ENCODE measurements at regions not wholly inside any gene's neighbourhood (a gene's known extent, or its start where the extent isn't known, plus 50 kb on each side); places are given as distances from the start of the nearest gene placed in this dataset.
"Not testable (repeated sequence)": the region's sequence is repeated elsewhere in the genome, so short reads cannot be mapped to it uniquely, and the experiment has no call there.

GRCh38 chr6:15170126-15170525, 75.7 kb upstream of the JARID2 start:
- no peak for TF ChIP-seq CTCF (IDR thresholded peaks at IDR 0.05; ENCODE audit: unreplicated experiment)
- Mint-ChIP-seq H3K9me3 (no peaks in the 10 kb centered on the region), H3K27ac (no peak overlapping the region), H3K4me1 (peaks cover 3% of the 10 kb centered on the region), H3K36me3 (no peaks in the 10 kb centered on the region), H3K27me3 (ENCODE audit: low read depth) (no peaks in the 10 kb centered on the region), H3K4me3 (no peak overlapping the region)
- no peak for DNase-seq (ENCODE audit: low spot score in 2 of 2, unreplicated experiment in 2 of 2)

DNA sequence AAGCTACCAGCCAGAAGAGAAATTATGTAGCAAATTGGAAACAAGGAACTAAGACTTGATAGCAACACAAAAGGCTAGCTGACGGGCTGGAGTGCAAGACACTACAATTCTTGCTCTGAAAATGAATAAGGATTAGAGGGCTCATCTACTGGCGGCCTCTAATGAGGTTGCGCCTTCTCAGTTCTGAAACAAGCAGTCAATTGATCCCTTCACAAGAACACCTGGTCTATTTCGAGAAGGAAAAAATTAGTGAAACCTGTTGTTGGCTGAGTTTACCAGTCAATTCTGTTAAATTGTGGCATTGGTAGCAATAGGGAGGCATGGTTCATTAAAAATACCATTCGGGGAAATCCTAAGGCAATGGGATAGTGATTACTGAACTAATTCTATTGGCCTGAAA, 74.8 kb upstream of the JARID2 start:
- H3K4me1 Mint-ChIP-seq: peaks cover 3% of the 10 kb centered on the region
- H3K27ac Mint-ChIP-seq: no peak overlapping the region
- no peaks in the 10 kb centered on the region for H3K36me3 Mint-ChIP-seq
- H3K27me3 Mint-ChIP-seq (ENCODE audit: low read depth): no peaks in the 10 kb centered on the region
- no peaks in the 10 kb centered on the region for H3K9me3 Mint-ChIP-seq
- H3K4me3 Mint-ChIP-seq: no peak overlapping the region
- no peak for TF ChIP-seq CTCF (IDR thresholded peaks at IDR 0.05; ENCODE audit: unreplicated experiment)
- DNase-seq (ENCODE audit: low spot score in 2 of 2, unreplicated experiment in 2 of 2): no peak

- no peaks in the 10 kb centered on the region for H3K27me3 Mint-ChIP-seq (ENCODE audit: low read depth)
- peaks cover 7% of the 10 kb centered on the region for H3K4me1 Mint-ChIP-seq
- H3K9me3 Mint-ChIP-seq: no peaks in the 10 kb centered on the region
- no peak for TF ChIP-seq CTCF (IDR thresholded peaks at IDR 0.05; ENCODE audit: unreplicated experiment)
- no peak overlapping the region for H3K4me3 Mint-ChIP-seq
- DNase-seq (ENCODE audit: low spot score in 2 of 2, unreplicated experiment in 2 of 2): no peak
- no peak overlapping the region for H3K27ac Mint-ChIP-seq
- no peaks in the 10 kb centered on the region for H3K36me3 Mint-ChIP-seq
Observed at GRCh38 chr6:15176816-15177370, 69.0 kb upstream of the JARID2 start.

DNA sequence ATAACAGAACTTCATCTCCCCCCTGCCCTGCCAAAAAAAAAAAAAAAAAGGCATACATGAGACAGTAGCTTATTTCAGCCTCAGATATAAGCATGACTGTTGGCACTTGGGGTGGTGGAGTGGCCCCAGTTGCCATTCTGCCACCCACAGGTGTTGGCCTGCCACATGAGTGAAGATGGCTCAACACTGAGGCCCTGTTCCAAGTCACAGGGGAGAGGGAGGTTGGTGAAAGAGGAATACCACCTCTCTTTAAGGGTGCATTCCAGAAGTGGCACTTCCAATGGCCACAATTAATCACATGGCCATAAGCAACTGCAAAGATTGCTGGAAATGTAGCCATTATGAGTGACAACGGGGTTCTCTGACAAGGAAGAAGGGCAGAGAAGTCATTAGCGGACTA, 61.9 kb upstream of the JARID2 start:
- no peak for DNase-seq (ENCODE audit: low spot score in 2 of 2, unreplicated experiment in 2 of 2)
- TF ChIP-seq CTCF (IDR thresholded peaks at IDR 0.05; ENCODE audit: unreplicated experiment): no peak
- peaks cover 2% of the 10 kb centered on the region for H3K4me1 Mint-ChIP-seq
- no peaks in the 10 kb centered on the region for H3K27me3 Mint-ChIP-seq (ENCODE audit: low read depth)
- no peaks in the 10 kb centered on the region for H3K9me3 Mint-ChIP-seq
- H3K36me3 Mint-ChIP-seq: no peaks in the 10 kb centered on the region
- no peak overlapping the region for H3K4me3 Mint-ChIP-seq
- H3K27ac Mint-ChIP-seq: no peak overlapping the region

- Mint-ChIP-seq H3K27ac (no peak overlapping the region), H3K36me3 (no peaks in the 10 kb centered on the region), H3K4me1 (peaks cover 2% of the 10 kb centered on the region), H3K27me3 (ENCODE audit: low read depth) (no peaks in the 10 kb centered on the region), H3K9me3 (no peaks in the 10 kb centered on the region), H3K4me3 (no peak overlapping the region)
- no peak for TF ChIP-seq CTCF (IDR thresholded peaks at IDR 0.05; ENCODE audit: unreplicated experiment)
- DNase-seq (ENCODE audit: low spot score in 2 of 2, unreplicated experiment in 2 of 2): no peak
Observed at GRCh38 chr6:15184441-15184861, 61.4 kb upstream of the JARID2 start.

DNA sequence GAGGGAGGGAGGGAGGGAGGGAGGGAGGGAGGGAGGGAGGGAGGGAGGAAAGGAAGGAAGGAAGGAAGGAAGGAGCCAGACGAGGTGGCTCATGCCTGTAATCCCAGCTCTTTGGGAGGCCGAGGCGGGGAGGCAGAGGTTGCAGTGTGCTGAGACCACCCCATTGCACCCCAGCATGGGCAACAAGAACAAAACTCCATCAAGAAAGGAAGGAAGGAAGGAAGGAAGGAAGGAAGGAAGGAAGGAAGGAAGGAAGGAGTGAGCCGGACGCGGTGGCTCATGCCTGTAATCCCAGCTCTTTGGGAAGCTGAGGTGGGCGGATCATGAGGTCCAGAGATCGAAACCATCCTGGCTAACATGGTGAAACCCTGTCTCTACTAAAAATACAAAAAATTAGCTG, 60.8 kb upstream of the JARID2 start:
- not testable (repeated sequence) for H3K4me3 Mint-ChIP-seq; DNase-seq (ENCODE audit: low spot score in 2 of 2, unreplicated experiment in 2 of 2); H3K9me3 Mint-ChIP-seq; H3K36me3 Mint-ChIP-seq; H3K27me3 Mint-ChIP-seq (ENCODE audit: low read depth); H3K4me1 Mint-ChIP-seq; H3K27ac Mint-ChIP-seq

- DNase-seq (ENCODE audit: low spot score in 2 of 2, unreplicated experiment in 2 of 2); H3K27me3 Mint-ChIP-seq (ENCODE audit: low read depth); H3K27ac Mint-ChIP-seq; H3K4me3 Mint-ChIP-seq; H3K4me1 Mint-ChIP-seq; H3K36me3 Mint-ChIP-seq; H3K9me3 Mint-ChIP-seq: not testable (repeated sequence)
Observed at GRCh38 chr6:15193451-15193850, 52.4 kb upstream of the JARID2 start.
